CD4-positive, alpha-beta memory T cell (primary cell): ENCODE measurements at regions not wholly inside any gene's neighbourhood (a gene's known extent, or its start where the extent isn't known, plus 50 kb on each side); places are given as distances from the start of the nearest gene placed in this dataset.
A peak's percentile ranks its signal among the peaks of the same experiment; 100 is the strongest.

ENCODE experiments used
- CTCF ChIA-PET: fragments of 350-600 bp; sonication (Branson Sonifier 250); formaldehyde crosslinking; loops from one replicate; lab custom pipeline; 2021; ENCODE audit warnings: inconsistent platforms; ENCODE audit not compliant: partially characterized antibody; lab: Charles Lee
- POLR2A ChIA-PET: fragments of 350-600 bp; sonication (Branson Sonifier 250); formaldehyde crosslinking; loops from one replicate; lab custom pipeline; 2021; ENCODE audit not compliant: partially characterized antibody; lab: Charles Lee
- DNase-seq, 5 donors: peaks; one replicate each; pipeline versions ENCODE4 v3.0.0 to v3.0.0-alpha.2; 2020 to 2022; ENCODE audit warnings: mixed read lengths in 1 of 5
- H3K27ac ChIP-seq: one replicate; pipeline ENCODE4 v1.7.0; 2013; ENCODE audit warnings: low read depth, low read length
- H3K27me3 ChIP-seq: 2 replicates; pipeline ENCODE4 v1.7.0; 2013; ENCODE audit warnings: mild to moderate bottlenecking, low read length, moderate library complexity; ENCODE audit not compliant: insufficient read depth
- H3K36me3 ChIP-seq: 2 replicates; pipeline ENCODE4 v1.7.0; 2013; ENCODE audit warnings: mild to moderate bottlenecking, low read length, moderate library complexity; ENCODE audit not compliant: insufficient read depth
- H3K4me1 ChIP-seq: 2 replicates; pipeline ENCODE4 v1.7.0; 2013; ENCODE audit warnings: mild to moderate bottlenecking, low read length, moderate library complexity; ENCODE audit not compliant: insufficient read depth
- H3K4me3 ChIP-seq, 2 donors: one replicate each; pipeline ENCODE4 v1.7.0; 2013; ENCODE audit warnings: low read length in 2 of 2, mild to moderate bottlenecking in 1 of 2
- H3K9me3 ChIP-seq, 2 donors: one replicate each; pipeline ENCODE4 v1.7.0; 2013; ENCODE audit warnings: low read length in 2 of 2, control low read depth in 1 of 2; ENCODE audit not compliant: control insufficient read depth in 1 of 2
- H3K27ac Mint-ChIP-seq, 7 donors: one replicate each; pipeline ENCODE4 v1.8.0; 2020 to 2021; ENCODE audit warnings: mixed read lengths in 7 of 7, mild to moderate bottlenecking in 6 of 7, inconsistent platforms in 3 of 7, moderate library complexity in 3 of 7
- H3K27me3 Mint-ChIP-seq, 2 donors: one replicate each; pipeline ENCODE4 v1.8.0; 2020 to 2021; ENCODE audit warnings: mixed read lengths in 2 of 2
- H3K36me3 Mint-ChIP-seq, 2 donors: one replicate each; pipeline ENCODE4 v1.8.0; 2020 to 2021; ENCODE audit warnings: mixed read lengths in 2 of 2, inconsistent platforms in 1 of 2, mild to moderate bottlenecking in 1 of 2
- H3K4me1 Mint-ChIP-seq, 4 donors: one replicate each; pipeline ENCODE4 v1.8.0; 2020 to 2021; ENCODE audit warnings: mixed read lengths in 4 of 4, mild to moderate bottlenecking in 1 of 4
- H3K4me3 Mint-ChIP-seq, 8 donors: one replicate each; pipeline ENCODE4 v1.8.0; 2020 to 2021; ENCODE audit warnings: mixed read lengths in 8 of 8, mild to moderate bottlenecking in 7 of 8, moderate library complexity in 6 of 8, inconsistent platforms in 3 of 8
- H3K9me3 Mint-ChIP-seq, 8 donors: one replicate each; pipeline ENCODE4 v1.8.0; 2020 to 2021; ENCODE audit warnings: mixed read lengths in 8 of 8, mild to moderate bottlenecking in 5 of 8, inconsistent platforms in 3 of 8, moderate library complexity in 1 of 8
- intact Hi-C: fragments of 100-400 bp; cut with micrococcal nuclease; formaldehyde crosslinking; loops from one replicate; pipeline ENCODE4 v1.15.1; 2023

- CTCF ChIA-PET = no interaction called here
- Mint-ChIP-seq H3K36me3 (no peaks in the 10 kb centered on the region), H3K4me3 (no peak overlapping the region), H3K9me3 (no peaks in the 10 kb centered on the region), H3K27me3 (no peaks in the 10 kb centered on the region), H3K4me1 (no peaks in the 10 kb centered on the region), H3K27ac (peak overlapping the region in 1 of 7 donors; percentile 6)
- H3K4me1 ChIP-seq = no peaks in the 10 kb centered on the region
- no peaks in the 10 kb centered on the region for H3K9me3 ChIP-seq
- no peak overlapping the region for H3K27ac ChIP-seq
- POLR2A ChIA-PET = no interaction called here
- no peak for DNase-seq
- no peak overlapping the region for H3K4me3 ChIP-seq
- H3K36me3 ChIP-seq = no peaks in the 10 kb centered on the region
- intact Hi-C loops = no loop called here
- no peaks in the 10 kb centered on the region for H3K27me3 ChIP-seq
Measured at GRCh38 chr17:14487068-14487467, 186.2 kb downstream of the HS3ST3B1 start.

- intact Hi-C loops = no loop called here
- peaks cover 0 to 1% of the 10 kb centered on the region in 2 donors for H3K27me3 Mint-ChIP-seq
- H3K9me3 Mint-ChIP-seq = peaks cover 0 to 3% (median 0%) of the 10 kb centered on the region in 8 donors
- no peak overlapping the region for H3K27ac Mint-ChIP-seq
- no peak overlapping the region for H3K4me3 ChIP-seq
- ChIA-PET POLR2A (no interaction called here), CTCF (no interaction called here)
- no peaks in the 10 kb centered on the region for H3K36me3 ChIP-seq
- H3K9me3 ChIP-seq = no peaks in the 10 kb centered on the region
- H3K36me3 Mint-ChIP-seq = no peaks in the 10 kb centered on the region
- H3K4me1 ChIP-seq = no peaks in the 10 kb centered on the region
- H3K27ac ChIP-seq = no peak overlapping the region
- no peak overlapping the region for H3K4me3 Mint-ChIP-seq
- H3K4me1 Mint-ChIP-seq = no peaks in the 10 kb centered on the region
- no peak for DNase-seq
- no peaks in the 10 kb centered on the region for H3K27me3 ChIP-seq
Measured at GRCh38 chr17:14482715-14483114, 181.8 kb downstream of the HS3ST3B1 start.

DNA sequence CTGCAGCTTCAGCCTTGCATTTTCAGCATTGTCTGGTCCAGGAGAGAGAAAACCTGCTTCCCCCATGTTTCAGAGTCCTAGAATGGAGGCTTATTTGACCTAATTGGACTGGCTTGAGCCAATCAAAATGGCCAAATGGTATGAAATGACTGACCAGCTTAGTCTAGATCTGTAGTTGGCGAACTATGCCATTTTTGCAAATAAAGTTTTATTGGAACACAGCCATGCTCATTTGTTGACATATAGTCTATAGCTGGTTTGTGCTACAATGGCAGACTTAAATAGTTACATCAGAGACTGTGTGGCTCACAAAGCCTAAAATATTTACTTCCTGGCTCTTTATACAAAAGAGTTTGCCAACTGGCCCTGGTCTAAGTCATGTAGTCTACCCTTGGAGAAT, 180.8 kb downstream of the HS3ST3B1 start:
- intact Hi-C loops = no loop called here
- Histone ChIP-seq H3K27me3 (no peaks in the 10 kb centered on the region), H3K36me3 (no peaks in the 10 kb centered on the region), H3K4me1 (no peaks in the 10 kb centered on the region), H3K4me3 (no peak overlapping the region), H3K27ac (no peak overlapping the region), H3K9me3 (no peaks in the 10 kb centered on the region)
- Mint-ChIP-seq H3K4me3 (no peak overlapping the region), H3K36me3 (no peaks in the 10 kb centered on the region), H3K9me3 (peaks cover 0 to 3% (median 0%) of the 10 kb centered on the region in 8 donors), H3K4me1 (no peaks in the 10 kb centered on the region), H3K27ac (no peak overlapping the region), H3K27me3 (peaks cover 0 to 1% of the 10 kb centered on the region in 2 donors)
- ChIA-PET CTCF (no interaction called here), POLR2A (no interaction called here)
- no peak for DNase-seq

- Mint-ChIP-seq H3K27ac (no peak overlapping the region), H3K27me3 (peaks cover 0 to 4% of the 10 kb centered on the region in 2 donors), H3K36me3 (peaks cover 0 to 3% of the 10 kb centered on the region in 2 donors), H3K4me1 (peaks cover 0 to 7% (median 0%) of the 10 kb centered on the region in 4 donors), H3K9me3 (peaks cover 0 to 6% (median 0%) of the 10 kb centered on the region in 8 donors), H3K4me3 (no peak overlapping the region)
- DNase-seq = no peak
- no peaks in the 10 kb centered on the region for H3K36me3 ChIP-seq
- intact Hi-C loops = no loop called here
- no peaks in the 10 kb centered on the region for H3K9me3 ChIP-seq
- ChIA-PET CTCF (no interaction called here), POLR2A (no interaction called here)
- H3K27me3 ChIP-seq = no peaks in the 10 kb centered on the region
- H3K4me3 ChIP-seq = no peak overlapping the region
- H3K27ac ChIP-seq = no peak overlapping the region
- H3K4me1 ChIP-seq = no peaks in the 10 kb centered on the region
Measured at GRCh38 chr17:14474591-14474990, 173.7 kb downstream of the HS3ST3B1 start.

- no peaks in the 10 kb centered on the region for H3K27me3 ChIP-seq
- H3K4me1 ChIP-seq = no peaks in the 10 kb centered on the region
- H3K4me3 ChIP-seq = no peak overlapping the region
- Mint-ChIP-seq H3K36me3 (peaks cover 0 to 3% of the 10 kb centered on the region in 2 donors), H3K27me3 (peaks cover 0 to 2% of the 10 kb centered on the region in 2 donors), H3K4me3 (no peak overlapping the region), H3K27ac (no peak overlapping the region), H3K9me3 (peaks cover 0 to 6% (median 1%) of the 10 kb centered on the region in 8 donors), H3K4me1 (peaks cover 0 to 7% (median 0%) of the 10 kb centered on the region in 4 donors)
- intact Hi-C loops = no loop called here
- DNase-seq = no peak
- POLR2A ChIA-PET = no interaction called here
- no peaks in the 10 kb centered on the region for H3K9me3 ChIP-seq
- CTCF ChIA-PET = no interaction called here
- no peaks in the 10 kb centered on the region for H3K36me3 ChIP-seq
- H3K27ac ChIP-seq = no peak overlapping the region
Measured at GRCh38 chr17:14471052-14471451, 170.2 kb downstream of the HS3ST3B1 start.

DNA sequence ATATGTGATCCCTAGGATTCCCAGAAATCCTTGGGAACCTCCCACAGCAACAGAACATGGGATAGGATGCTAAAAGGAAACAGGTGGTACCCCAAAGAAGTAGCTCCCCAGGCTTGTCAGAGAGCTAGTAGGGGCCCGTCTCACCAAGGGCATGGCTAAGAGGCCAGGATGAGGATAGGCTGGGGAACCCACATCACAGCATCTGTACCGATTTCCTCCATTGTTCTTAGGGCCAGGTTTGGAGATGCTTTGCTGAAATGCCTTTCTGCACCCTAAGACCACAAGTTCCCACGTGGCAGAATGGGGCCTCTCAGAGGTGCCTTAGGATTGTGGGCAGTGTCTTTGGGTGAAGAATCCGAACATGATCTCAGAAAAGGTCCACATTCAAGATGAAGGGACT, 169.5 kb downstream of the HS3ST3B1 start:
- H3K27ac Mint-ChIP-seq = no peak overlapping the region
- Histone ChIP-seq H3K4me3 (no peak overlapping the region), H3K27ac (no peak overlapping the region), H3K4me1 (no peaks in the 10 kb centered on the region), H3K27me3 (no peaks in the 10 kb centered on the region), H3K9me3 (no peaks in the 10 kb centered on the region), H3K36me3 (no peaks in the 10 kb centered on the region)
- DNase-seq = no peak
- H3K4me1 Mint-ChIP-seq = peaks cover 0 to 7% (median 0%) of the 10 kb centered on the region in 4 donors
- peaks cover 0 to 3% of the 10 kb centered on the region in 2 donors for H3K36me3 Mint-ChIP-seq
- peaks cover 0 to 6% (median 1%) of the 10 kb centered on the region in 8 donors for H3K9me3 Mint-ChIP-seq
- POLR2A ChIA-PET = no interaction called here
- H3K4me3 Mint-ChIP-seq = no peak overlapping the region
- intact Hi-C loops = no loop called here
- H3K27me3 Mint-ChIP-seq = peaks cover 0 to 2% of the 10 kb centered on the region in 2 donors
- CTCF ChIA-PET = no interaction called here

GRCh38 chr17:14469971-14470370, 169.1 kb downstream of the HS3ST3B1 start:
- H3K36me3 ChIP-seq = no peaks in the 10 kb centered on the region
- no peaks in the 10 kb centered on the region for H3K4me1 ChIP-seq
- H3K27ac ChIP-seq = no peak overlapping the region
- Mint-ChIP-seq H3K36me3 (peaks cover 0 to 3% of the 10 kb centered on the region in 2 donors), H3K4me3 (no peak overlapping the region), H3K4me1 (peaks cover 0 to 7% (median 0%) of the 10 kb centered on the region in 4 donors), H3K27me3 (no peaks in the 10 kb centered on the region), H3K9me3 (peaks cover 0 to 6% (median 1%) of the 10 kb centered on the region in 8 donors), H3K27ac (no peak overlapping the region)
- DNase-seq = no peak
- ChIA-PET POLR2A (no interaction called here), CTCF (interaction anchor here (0.5 kb wide), 1 partner anchor 23 kb away, joined by 3 read pairs; no protein-coding TSS in a partner anchor)
- no peaks in the 10 kb centered on the region for H3K27me3 ChIP-seq
- intact Hi-C loops = no loop called here
- H3K9me3 ChIP-seq = no peaks in the 10 kb centered on the region
- no peak overlapping the region for H3K4me3 ChIP-seq

DNA sequence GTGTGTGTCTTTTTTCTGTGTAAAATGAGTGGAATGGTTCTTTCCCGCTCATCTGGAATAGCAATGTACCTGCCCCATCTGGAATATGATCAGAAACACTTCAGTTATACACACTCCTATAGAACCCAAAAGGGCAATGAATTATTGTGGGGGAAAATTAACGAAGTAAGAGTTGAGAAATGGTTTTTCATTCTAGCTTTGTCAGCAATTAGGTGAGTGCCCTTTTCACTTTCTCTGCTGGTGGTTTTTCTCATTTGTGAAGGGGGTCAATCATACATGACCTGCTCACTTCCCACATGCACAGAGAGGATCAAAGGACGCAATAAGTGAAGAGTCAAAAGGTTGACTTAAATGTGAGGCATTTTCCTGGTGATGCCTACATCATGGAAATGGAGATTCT, 168.0 kb downstream of the HS3ST3B1 start:
- Mint-ChIP-seq H3K9me3 (peaks cover 0 to 6% (median 1%) of the 10 kb centered on the region in 8 donors), H3K27ac (no peak overlapping the region), H3K4me1 (peaks cover 0 to 7% (median 0%) of the 10 kb centered on the region in 4 donors), H3K4me3 (no peak overlapping the region), H3K36me3 (peaks cover 0 to 3% of the 10 kb centered on the region in 2 donors), H3K27me3 (no peaks in the 10 kb centered on the region)
- Histone ChIP-seq H3K36me3 (no peaks in the 10 kb centered on the region), H3K4me1 (no peaks in the 10 kb centered on the region), H3K4me3 (no peak overlapping the region), H3K27me3 (no peaks in the 10 kb centered on the region), H3K9me3 (no peaks in the 10 kb centered on the region), H3K27ac (no peak overlapping the region)
- ChIA-PET CTCF (no interaction called here), POLR2A (no interaction called here)
- DNase-seq = no peak
- intact Hi-C loops = no loop called here
